ENCODE measurements at regions not wholly inside any gene's neighbourhood (a gene's known extent, or its start where the extent isn't known, plus 50 kb on each side); places are given as distances from the start of the nearest gene placed in this dataset.

- Histone ChIP-seq H4K20me1 (replicated peaks; ENCODE audit: control insufficient read depth, extremely low read depth, insufficient read depth, low read length) (no peaks in the 10 kb centered on the region), H2AFZ (ENCODE audit: low read depth, low read length) (no peak overlapping the region), H3K36me3 (ENCODE audit: control insufficient read depth in 2 of 2, extremely low read depth in 1 of 2, insufficient read depth in 2 of 2, low read length in 2 of 2) (no peaks in the 10 kb centered on the region), H3K4me2 (ENCODE audit: insufficient read depth, low read length) (no peak overlapping the region), H3K4me3 (replicated peaks in 1 of 3; ENCODE audit: insufficient read depth in 1 of 3, low read depth in 1 of 3, low read length in 3 of 3) (no peak overlapping the region), H3K27me3 (ENCODE audit: control insufficient read depth in 2 of 2, insufficient read depth in 2 of 2, low read length in 2 of 2) (no peaks in the 10 kb centered on the region), H3K9me3 (replicated peaks; ENCODE audit: control insufficient read depth, insufficient read depth, low read length) (no peaks in the 10 kb centered on the region), H3K79me2 (ENCODE audit: control insufficient read depth, insufficient read depth, low read length) (no peaks in the 10 kb centered on the region), H3K9ac (replicated peaks; ENCODE audit: extremely low read depth, insufficient read depth, low read length) (no peak overlapping the region), H3K4me1 (ENCODE audit: control insufficient read depth, extremely low read depth, insufficient read depth, low read length) (no peaks in the 10 kb centered on the region), H3K9me1 (replicated peaks; ENCODE audit: control insufficient read depth, extremely low read depth, insufficient read depth, low read length) (no peaks in the 10 kb centered on the region), H3K27ac (ENCODE audit: insufficient read depth, low read depth, low read length) (no peak overlapping the region)
- peak; percentile 29 for DNase-seq (ENCODE audit: low read depth, low spot score)
- no TSS peak for BruUV-seq (replicated peaks)
- TF ChIP-seq JUN (IDR thresholded peaks at IDR 0.05; ENCODE audit: borderline replicate concordance, insufficient read depth, insufficient read length, low read depth) (no peak), EZH2 (IDR thresholded peaks at IDR 0.05; ENCODE audit: borderline replicate concordance, low read depth, low read length, severe bottlenecking) (no peak), GATA2 (IDR thresholded peaks at IDR 0.05; ENCODE audit: insufficient read depth, insufficient read length, low read depth, low read length) (no peak), CTCF (IDR thresholded peaks at IDR 0.05; ENCODE audit: extremely low read depth in 1 of 2, insufficient read depth in 1 of 2, low read depth in 1 of 2, low read length in 2 of 2) (no peak)
- ChIA-PET POLR2A (interaction anchor here (0.6 kb wide), 1 partner anchor 1251 kb away, joined by 8 read pairs; no protein-coding TSS in a partner anchor), CTCF (interaction anchor here (1.6 kb wide), 1 partner anchor 9 kb away, joined by 3 read pairs; no protein-coding TSS in a partner anchor)
- dilution Hi-C loops (cut with MboI; ENCODE audit: extremely low pct_ligation_motif_present, low sequenced_read_pairs), result no loop called here
- intact Hi-C loops (cut with micrococcal nuclease), result no loop called here
- no peak for FAIRE-seq
Observed at GRCh38 chr13:71079638-71080037, 787.4 kb downstream of the DACH1 start.

- Histone ChIP-seq H3K27me3 (ENCODE audit: control insufficient read depth in 2 of 2, insufficient read depth in 2 of 2, low read length in 2 of 2) (no peaks in the 10 kb centered on the region), H3K9me1 (replicated peaks; ENCODE audit: control insufficient read depth, extremely low read depth, insufficient read depth, low read length) (no peaks in the 10 kb centered on the region), H3K4me2 (ENCODE audit: insufficient read depth, low read length) (no peak overlapping the region), H3K9ac (replicated peaks; ENCODE audit: extremely low read depth, insufficient read depth, low read length) (no peak overlapping the region), H4K20me1 (replicated peaks; ENCODE audit: control insufficient read depth, extremely low read depth, insufficient read depth, low read length) (no peaks in the 10 kb centered on the region), H3K4me3 (replicated peaks in 1 of 3; ENCODE audit: insufficient read depth in 1 of 3, low read depth in 1 of 3, low read length in 3 of 3) (no peak overlapping the region), H3K27ac (ENCODE audit: insufficient read depth, low read depth, low read length) (no peak overlapping the region), H3K79me2 (ENCODE audit: control insufficient read depth, insufficient read depth, low read length) (no peaks in the 10 kb centered on the region), H3K9me3 (replicated peaks; ENCODE audit: control insufficient read depth, insufficient read depth, low read length) (no peaks in the 10 kb centered on the region), H3K36me3 (ENCODE audit: control insufficient read depth in 2 of 2, extremely low read depth in 1 of 2, insufficient read depth in 2 of 2, low read length in 2 of 2) (no peaks in the 10 kb centered on the region), H3K4me1 (ENCODE audit: control insufficient read depth, extremely low read depth, insufficient read depth, low read length) (no peaks in the 10 kb centered on the region), H2AFZ (ENCODE audit: low read depth, low read length) (no peak overlapping the region)
- no peak for DNase-seq (ENCODE audit: low read depth, low spot score)
- no peak for FAIRE-seq
- dilution Hi-C loops (cut with MboI; ENCODE audit: extremely low pct_ligation_motif_present, low sequenced_read_pairs), result no loop called here
- POLR2A ChIA-PET, result no interaction called here
- CTCF ChIA-PET, result no interaction called here
- intact Hi-C loops (cut with micrococcal nuclease), result no loop called here
- TF ChIP-seq POLR2A (IDR thresholded peaks at IDR 0.05; ENCODE audit: low read depth, low read length) (no peak), MYC (IDR thresholded peaks at IDR 0.05; ENCODE audit: low read depth, low read length) (no peak), FOS (IDR thresholded peaks at IDR 0.05; ENCODE audit: borderline replicate concordance, insufficient read depth, low read length) (no peak), JUN (IDR thresholded peaks at IDR 0.05; ENCODE audit: borderline replicate concordance, insufficient read depth, insufficient read length, low read depth) (no peak), CTCF (IDR thresholded peaks at IDR 0.05; ENCODE audit: extremely low read depth in 1 of 2, insufficient read depth in 1 of 2, low read depth in 1 of 2, low read length in 2 of 2) (no peak), GATA2 (IDR thresholded peaks at IDR 0.05; ENCODE audit: insufficient read depth, insufficient read length, low read depth, low read length) (no peak)
- BruUV-seq (replicated peaks), result no TSS peak
Observed at GRCh38 chr13:71068041-71068440, 799.0 kb downstream of the DACH1 start.
